ENCODE measurements at regions not wholly inside any gene's neighbourhood (a gene's known extent, or its start where the extent isn't known, plus 50 kb on each side); places are given as distances from the start of the nearest gene placed in this dataset.

GRCh38 chr20:11181966-11182365 is 508.2 kb upstream of the JAG1 start:
- TF ChIP-seq, protein P1, sequence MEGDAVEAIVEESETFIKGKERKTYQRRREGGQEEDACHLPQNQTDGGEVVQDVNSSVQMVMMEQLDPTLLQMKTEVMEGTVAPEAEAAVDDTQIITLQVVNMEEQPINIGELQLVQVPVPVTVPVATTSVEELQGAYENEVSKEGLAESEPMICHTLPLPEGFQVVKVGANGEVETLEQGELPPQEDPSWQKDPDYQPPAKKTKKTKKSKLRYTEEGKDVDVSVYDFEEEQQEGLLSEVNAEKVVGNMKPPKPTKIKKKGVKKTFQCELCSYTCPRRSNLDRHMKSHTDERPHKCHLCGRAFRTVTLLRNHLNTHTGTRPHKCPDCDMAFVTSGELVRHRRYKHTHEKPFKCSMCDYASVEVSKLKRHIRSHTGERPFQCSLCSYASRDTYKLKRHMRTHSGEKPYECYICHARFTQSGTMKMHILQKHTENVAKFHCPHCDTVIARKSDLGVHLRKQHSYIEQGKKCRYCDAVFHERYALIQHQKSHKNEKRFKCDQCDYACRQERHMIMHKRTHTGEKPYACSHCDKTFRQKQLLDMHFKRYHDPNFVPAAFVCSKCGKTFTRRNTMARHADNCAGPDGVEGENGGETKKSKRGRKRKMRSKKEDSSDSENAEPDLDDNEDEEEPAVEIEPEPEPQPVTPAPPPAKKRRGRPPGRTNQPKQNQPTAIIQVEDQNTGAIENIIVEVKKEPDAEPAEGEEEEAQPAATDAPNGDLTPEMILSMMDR (IDR thresholded peaks at IDR 0.05 in 2 of 3, conservative IDR thresholded peaks at IDR 0.05 in 1 of 3; ENCODE audit: control insufficient read depth in 2 of 3, extremely low read depth in 1 of 3, insufficient read depth in 1 of 3, low read depth in 3 of 3, low read length in 3 of 3), result no peak
- TF ChIP-seq EZH2 (IDR thresholded peaks at IDR 0.05; ENCODE audit: borderline replicate concordance, control insufficient read depth, low read depth, low read length) (no peak), MTA2 (IDR thresholded peaks at IDR 0.05; ENCODE audit: low read depth) (no peak), BRCA1 (IDR thresholded peaks at IDR 0.05; ENCODE audit: low read depth, low read length) (no peak), POLR2AphosphoS5 (IDR thresholded peaks at IDR 0.05; ENCODE audit: low read length) (no peak), GATAD2B (conservative IDR thresholded peaks at IDR 0.05; ENCODE audit: low read depth) (no peak), ZNF384 (IDR thresholded peaks at IDR 0.05; ENCODE audit: borderline replicate concordance, low read depth, low read length) (no peak), RCOR1 (conservative IDR thresholded peaks at IDR 0.05; ENCODE audit: low read depth, low read length) (no peak), RUNX3 (IDR thresholded peaks at IDR 0.05; ENCODE audit: low read length) (no peak), SREBF1 (IDR thresholded peaks at IDR 0.05; ENCODE audit: low read length) (no peak)

Data from GM12878 (cell line).